Kidney (tissue), 13 donors: ENCODE measurements at regions not wholly inside any gene's neighbourhood (a gene's known extent, or its start where the extent isn't known, plus 50 kb on each side); places are given as distances from the start of the nearest gene placed in this dataset.

Experiments
- DNase-seq, 5 donors: peaks; one replicate each; pipeline ENCODE4 v3.0.0-alpha.2; 2013 to 2020
- FAIRE-seq: peaks from 2 replicates; lab custom pipeline; 2012; peaks lifted over from hg19 to GRCh38; lab: Jason Lieb, UNC
- H3K27ac ChIP-seq, 2 donors: one replicate each; pipeline ENCODE4 v1.7.0; 2013; ENCODE audit warnings: low read depth in 2 of 2, low read length in 2 of 2, inconsistent platforms in 1 of 2
- H3K27me3 ChIP-seq: one replicate; pipeline ENCODE4 v1.7.1; 2013; ENCODE audit warnings: low read length, inconsistent platforms; ENCODE audit not compliant: control insufficient read depth, insufficient read depth
- H3K36me3 ChIP-seq, 3 donors: one replicate each; pipeline versions ENCODE4 v1.7.0 to v1.7.1; 2013; ENCODE audit warnings: low read length in 3 of 3, control low read depth in 1 of 3, inconsistent platforms in 1 of 3; ENCODE audit not compliant: insufficient read depth in 3 of 3, control insufficient read depth in 2 of 3
- H3K4me1 ChIP-seq, 3 donors: one replicate each; pipeline versions ENCODE4 v1.7.0 to v1.7.1; 2013; ENCODE audit warnings: low read length in 3 of 3, inconsistent platforms in 1 of 3, low read depth in 1 of 3; ENCODE audit not compliant: control insufficient read depth in 2 of 3, insufficient read depth in 2 of 3
- H3K4me3 ChIP-seq, 3 donors: one replicate each; pipeline versions ENCODE4 v1.7.0 to v1.8.1; 2013; ENCODE audit warnings: low read length in 3 of 3, control low read depth in 1 of 3, inconsistent platforms in 1 of 3
- H3K9ac ChIP-seq, 3 donors: one replicate each; pipeline versions ENCODE4 v1.7.0 to v1.7.1; 2013; ENCODE audit warnings: low read length in 3 of 3, control low read depth in 1 of 3, inconsistent platforms in 1 of 3
- H3K9me3 ChIP-seq, 3 donors: one replicate each; pipeline versions ENCODE4 v1.7.0 to v1.7.1; 2013; ENCODE audit warnings: low read length in 3 of 3, control low read depth in 1 of 3, inconsistent platforms in 1 of 3; ENCODE audit not compliant: control insufficient read depth in 2 of 3, insufficient read depth in 1 of 3
- intact Hi-C: fragments of 100-400 bp; cut with DNase I; formaldehyde crosslinking; loops from one replicate; pipeline ENCODE4 v1.11.1; 2022
- TF ChIP-seq, protein P1 (sequence below): IDR thresholded peaks from 3 replicates; pipeline ENCODE4 v1.5.1; 2012; ENCODE audit warnings: mild to moderate bottlenecking, moderate library complexity, borderline replicate concordance; ENCODE audit not compliant: insufficient read depth; ENCODE audit errors: extremely low read depth
- donor health status: control.
- donor health status: control.
- donor health status: control.
- donor health status: control.
- donor health status: control.
- donor health status: DM: yes; HTN: yes; CAD: no.
- donor health status: Normal renal cell carcinoma (clear cell type).

DNA sequence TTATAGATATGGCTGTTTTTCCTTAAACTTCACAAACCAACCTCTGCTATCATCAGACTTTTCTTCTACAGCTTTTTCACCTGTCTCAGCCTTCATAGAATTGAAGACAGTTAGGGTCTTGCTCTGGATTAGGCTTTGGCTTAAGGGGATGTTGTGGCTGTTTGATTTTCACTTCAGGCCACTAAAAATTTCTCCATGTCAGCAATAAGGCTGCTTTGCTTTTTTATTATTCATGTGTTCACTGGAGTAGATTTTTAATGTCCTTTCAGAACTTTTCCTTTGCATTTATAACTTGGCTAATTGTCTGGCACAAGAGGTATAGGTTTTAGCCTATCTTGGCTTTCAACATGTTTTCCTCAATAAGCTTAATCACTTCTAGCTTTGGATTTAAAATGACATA, 392.6 kb downstream of the RFPL4B start:
- Histone ChIP-seq H3K9me3 (no peaks in the 10 kb centered on the region), H3K36me3 (no peaks in the 10 kb centered on the region), H3K9ac (no peak overlapping the region), H3K27me3 (no peaks in the 10 kb centered on the region), H3K4me1 (no peaks in the 10 kb centered on the region), H3K27ac (no peak overlapping the region), H3K4me3 (no peak overlapping the region)
- no peak for DNase-seq
- intact Hi-C loops, result no loop called here
- no peak for FAIRE-seq
- TF ChIP-seq, protein P1, sequence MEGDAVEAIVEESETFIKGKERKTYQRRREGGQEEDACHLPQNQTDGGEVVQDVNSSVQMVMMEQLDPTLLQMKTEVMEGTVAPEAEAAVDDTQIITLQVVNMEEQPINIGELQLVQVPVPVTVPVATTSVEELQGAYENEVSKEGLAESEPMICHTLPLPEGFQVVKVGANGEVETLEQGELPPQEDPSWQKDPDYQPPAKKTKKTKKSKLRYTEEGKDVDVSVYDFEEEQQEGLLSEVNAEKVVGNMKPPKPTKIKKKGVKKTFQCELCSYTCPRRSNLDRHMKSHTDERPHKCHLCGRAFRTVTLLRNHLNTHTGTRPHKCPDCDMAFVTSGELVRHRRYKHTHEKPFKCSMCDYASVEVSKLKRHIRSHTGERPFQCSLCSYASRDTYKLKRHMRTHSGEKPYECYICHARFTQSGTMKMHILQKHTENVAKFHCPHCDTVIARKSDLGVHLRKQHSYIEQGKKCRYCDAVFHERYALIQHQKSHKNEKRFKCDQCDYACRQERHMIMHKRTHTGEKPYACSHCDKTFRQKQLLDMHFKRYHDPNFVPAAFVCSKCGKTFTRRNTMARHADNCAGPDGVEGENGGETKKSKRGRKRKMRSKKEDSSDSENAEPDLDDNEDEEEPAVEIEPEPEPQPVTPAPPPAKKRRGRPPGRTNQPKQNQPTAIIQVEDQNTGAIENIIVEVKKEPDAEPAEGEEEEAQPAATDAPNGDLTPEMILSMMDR, result no peak

DNA sequence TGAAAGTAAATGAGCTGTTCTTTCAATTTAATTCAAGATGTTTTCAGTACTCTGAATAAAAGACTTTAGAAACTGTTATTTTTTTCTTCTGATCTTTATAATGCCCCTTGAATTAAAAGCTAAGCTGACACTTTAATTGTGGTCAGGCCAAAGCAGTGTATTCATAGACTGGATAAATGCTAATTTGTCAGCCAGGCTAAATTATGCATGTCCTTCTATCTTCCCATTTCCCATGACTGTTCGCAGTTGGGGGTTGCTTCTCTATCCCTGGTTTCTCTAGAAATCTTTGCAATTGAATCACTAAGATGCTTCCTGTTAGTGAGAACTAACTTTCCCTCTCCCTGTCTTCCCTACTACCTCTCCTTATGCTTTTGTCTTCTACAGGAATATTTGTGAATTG, 396.2 kb downstream of the RFPL4B start:
- intact Hi-C loops, result no loop called here
- TF ChIP-seq, protein P1, result no peak
- FAIRE-seq, result no peak

DNA sequence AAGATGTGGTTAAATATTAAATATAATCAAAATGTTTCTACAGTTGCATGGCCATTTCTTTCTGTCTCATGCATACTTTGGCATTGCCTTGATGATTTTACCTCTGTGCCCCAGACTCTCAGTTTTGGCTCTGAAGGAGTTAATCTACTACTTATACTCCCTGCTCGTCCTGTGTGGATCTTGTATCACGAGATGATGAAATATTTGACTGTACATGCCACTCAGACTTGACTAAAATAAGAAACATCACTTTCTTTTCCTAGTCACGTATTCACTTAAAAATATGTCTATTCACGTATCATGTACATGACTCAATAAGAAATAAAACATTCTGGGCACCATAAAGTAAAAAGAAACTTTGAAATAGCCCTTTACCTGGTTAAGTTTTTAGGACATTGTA, 397.7 kb downstream of the RFPL4B start:
- no peak overlapping the region for H3K9ac ChIP-seq
- no peaks in the 10 kb centered on the region for H3K27me3 ChIP-seq
- no peaks in the 10 kb centered on the region for H3K4me1 ChIP-seq
- DNase-seq, result no peak
- H3K36me3 ChIP-seq, result no peaks in the 10 kb centered on the region
- no peak overlapping the region for H3K4me3 ChIP-seq
- FAIRE-seq, result no peak
- H3K9me3 ChIP-seq, result no peaks in the 10 kb centered on the region
- no peak overlapping the region for H3K27ac ChIP-seq
- intact Hi-C loops, result no loop called here
- TF ChIP-seq, protein P1, result no peak

More for the DNA sequence above, 396.2 kb downstream of the RFPL4B start:
- Histone ChIP-seq H3K4me1 (no peaks in the 10 kb centered on the region), H3K27me3 (no peaks in the 10 kb centered on the region), H3K36me3 (no peaks in the 10 kb centered on the region), H3K9me3 (no peaks in the 10 kb centered on the region), H3K4me3 (no peak overlapping the region), H3K9ac (no peak overlapping the region), H3K27ac (no peak overlapping the region)
- no peak for DNase-seq

DNA sequence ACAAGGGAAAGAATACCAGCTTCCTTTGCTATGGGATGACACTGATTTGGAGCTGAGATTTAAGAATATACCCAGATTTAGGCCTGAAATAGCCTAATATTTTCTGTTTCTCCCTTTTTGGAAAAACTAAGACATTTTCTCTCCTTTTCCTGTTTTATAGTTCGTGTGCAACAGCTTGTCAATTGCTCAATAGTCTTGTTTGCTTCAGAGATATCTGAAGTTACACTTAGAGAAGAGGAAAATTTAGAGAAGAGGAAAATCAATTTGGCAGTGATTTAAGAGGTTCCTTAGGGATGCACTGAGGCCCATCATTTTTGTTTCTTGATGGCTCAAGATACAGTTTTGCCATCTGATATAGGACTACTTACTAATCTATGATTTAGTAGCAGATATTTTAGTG, 398.6 kb downstream of the RFPL4B start:
- Histone ChIP-seq H3K4me3 (no peak overlapping the region), H3K9ac (no peak overlapping the region), H3K36me3 (no peaks in the 10 kb centered on the region), H3K27me3 (no peaks in the 10 kb centered on the region), H3K4me1 (no peaks in the 10 kb centered on the region), H3K9me3 (no peaks in the 10 kb centered on the region), H3K27ac (no peak overlapping the region)
- intact Hi-C loops, result no loop called here
- FAIRE-seq (no peak), DNase-seq (no peak)
- TF ChIP-seq, protein P1, result no peak
